ENCODE measurements at regions not wholly inside any gene's neighbourhood (a gene's known extent, or its start where the extent isn't known, plus 50 kb on each side); places are given as distances from the start of the nearest gene placed in this dataset.
"Not testable (repeated sequence)": the region's sequence is repeated elsewhere in the genome, so short reads cannot be mapped to it uniquely, and the experiment has no call there.

DNA sequence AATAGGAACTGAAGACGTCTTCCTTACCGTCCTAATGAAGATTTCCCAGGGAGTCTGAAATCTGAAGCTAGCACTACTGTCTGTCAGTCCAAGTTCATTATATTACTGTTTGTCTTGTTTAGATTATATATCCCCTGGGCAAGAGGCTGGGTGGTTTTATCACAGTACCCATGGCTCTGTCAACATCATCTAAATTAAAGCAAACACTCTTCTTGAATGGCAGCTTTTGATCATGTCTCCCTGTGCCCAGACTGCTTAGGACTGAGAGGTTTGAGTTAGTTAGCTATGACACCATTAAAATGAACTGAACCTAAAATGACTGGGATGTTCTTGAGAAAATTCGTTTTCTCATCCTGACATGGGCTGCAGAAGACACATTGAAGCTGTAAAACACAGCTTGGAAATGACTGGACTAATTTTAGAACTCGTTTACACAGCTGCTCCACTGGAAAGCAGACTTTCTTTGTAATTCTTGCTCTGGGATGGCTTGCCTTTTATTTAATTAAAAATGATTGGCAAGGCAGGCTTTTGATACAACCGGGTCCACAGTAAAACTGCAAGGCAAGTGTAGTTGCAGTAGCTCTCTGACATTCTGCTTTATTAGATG, 243.5 kb downstream of the MFSD1 start:
- DNase-seq (ENCODE audit: low read depth, low spot score), result no peak
- in situ Hi-C loops (cut with HindIII; ENCODE audit: low sequenced_read_pairs), result no loop called here
- H3K4me3 ChIP-seq (ENCODE audit: low read depth, low read length), result no peak overlapping the region
- TF ChIP-seq, protein P1, sequence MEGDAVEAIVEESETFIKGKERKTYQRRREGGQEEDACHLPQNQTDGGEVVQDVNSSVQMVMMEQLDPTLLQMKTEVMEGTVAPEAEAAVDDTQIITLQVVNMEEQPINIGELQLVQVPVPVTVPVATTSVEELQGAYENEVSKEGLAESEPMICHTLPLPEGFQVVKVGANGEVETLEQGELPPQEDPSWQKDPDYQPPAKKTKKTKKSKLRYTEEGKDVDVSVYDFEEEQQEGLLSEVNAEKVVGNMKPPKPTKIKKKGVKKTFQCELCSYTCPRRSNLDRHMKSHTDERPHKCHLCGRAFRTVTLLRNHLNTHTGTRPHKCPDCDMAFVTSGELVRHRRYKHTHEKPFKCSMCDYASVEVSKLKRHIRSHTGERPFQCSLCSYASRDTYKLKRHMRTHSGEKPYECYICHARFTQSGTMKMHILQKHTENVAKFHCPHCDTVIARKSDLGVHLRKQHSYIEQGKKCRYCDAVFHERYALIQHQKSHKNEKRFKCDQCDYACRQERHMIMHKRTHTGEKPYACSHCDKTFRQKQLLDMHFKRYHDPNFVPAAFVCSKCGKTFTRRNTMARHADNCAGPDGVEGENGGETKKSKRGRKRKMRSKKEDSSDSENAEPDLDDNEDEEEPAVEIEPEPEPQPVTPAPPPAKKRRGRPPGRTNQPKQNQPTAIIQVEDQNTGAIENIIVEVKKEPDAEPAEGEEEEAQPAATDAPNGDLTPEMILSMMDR (IDR thresholded peaks at IDR 0.05; ENCODE audit: low read depth, low read length), result no peak

DNA sequence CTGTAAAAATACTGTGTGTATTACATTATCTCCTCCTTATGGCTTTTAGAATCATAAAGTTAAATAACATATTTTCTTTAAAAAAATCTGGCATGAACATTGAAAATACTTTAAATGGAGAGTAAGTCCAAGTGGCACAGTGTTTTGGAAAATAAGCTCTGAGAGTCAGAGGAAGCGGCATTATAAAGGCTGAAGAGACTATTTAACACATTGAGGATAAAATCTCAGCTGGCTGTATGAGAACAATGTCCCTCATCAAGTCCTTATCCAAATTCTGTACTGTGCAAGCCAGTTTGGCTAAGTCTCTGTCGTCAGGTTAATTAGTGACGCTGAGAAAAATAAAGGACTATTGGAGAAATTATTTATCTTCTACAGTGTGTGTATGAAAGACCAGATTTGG, 245.5 kb downstream of the MFSD1 start:
- in situ Hi-C loops (cut with HindIII; ENCODE audit: low sequenced_read_pairs), result no loop called here
- H3K4me3 ChIP-seq (ENCODE audit: low read depth, low read length), result no peak overlapping the region
- no peak for DNase-seq (ENCODE audit: low read depth, low spot score)
- TF ChIP-seq, protein P1 (IDR thresholded peaks at IDR 0.05; ENCODE audit: low read depth, low read length), result no peak

DNA sequence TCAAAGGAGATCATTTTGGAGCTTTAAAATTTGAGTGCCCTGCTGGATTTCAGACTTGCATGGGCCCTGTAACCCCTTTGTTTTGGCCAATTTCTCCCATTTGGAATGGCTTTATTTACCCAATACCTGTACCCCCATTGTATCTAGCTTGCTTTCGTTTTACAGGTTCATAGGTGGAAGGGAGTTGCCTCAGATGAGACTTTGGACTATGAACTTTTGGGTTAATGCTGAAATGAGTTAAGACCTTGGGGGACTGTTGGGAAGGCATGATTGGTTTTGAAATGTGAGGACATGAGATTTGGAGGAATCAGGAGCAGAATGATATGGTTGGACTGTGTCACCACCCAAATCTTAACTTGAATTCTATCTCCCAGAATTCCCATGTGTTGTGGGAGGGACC, 250.6 kb downstream of the MFSD1 start:
- DNase-seq (ENCODE audit: low read depth, low spot score); in situ Hi-C loops (cut with HindIII; ENCODE audit: low sequenced_read_pairs); H3K4me3 ChIP-seq (ENCODE audit: low read depth, low read length): not testable (repeated sequence)

DNA sequence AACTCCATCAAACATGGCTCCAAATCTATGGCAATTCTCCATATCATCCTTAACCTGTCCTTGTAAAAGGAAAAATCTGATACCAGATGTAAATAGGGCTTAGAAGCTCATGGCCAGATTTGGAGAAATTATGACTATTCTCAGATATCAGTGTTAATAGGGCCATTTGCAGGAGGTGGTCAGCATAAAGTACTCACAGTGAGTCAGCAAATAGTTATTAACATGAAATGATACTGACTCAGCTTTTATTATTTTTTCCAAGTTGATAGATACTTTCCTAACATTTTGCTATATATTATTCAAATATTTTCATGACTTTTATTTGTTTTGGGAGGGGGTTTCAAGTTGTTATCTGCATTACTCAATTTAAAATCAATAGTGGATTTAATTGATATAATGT, 255.8 kb downstream of the MFSD1 start:
- TF ChIP-seq, protein P1 (IDR thresholded peaks at IDR 0.05; ENCODE audit: low read depth, low read length), result no peak
- H3K4me3 ChIP-seq (ENCODE audit: low read depth, low read length), result no peak overlapping the region
- in situ Hi-C loops (cut with HindIII; ENCODE audit: low sequenced_read_pairs), result no loop called here
- no peak for DNase-seq (ENCODE audit: low read depth, low spot score)

DNA sequence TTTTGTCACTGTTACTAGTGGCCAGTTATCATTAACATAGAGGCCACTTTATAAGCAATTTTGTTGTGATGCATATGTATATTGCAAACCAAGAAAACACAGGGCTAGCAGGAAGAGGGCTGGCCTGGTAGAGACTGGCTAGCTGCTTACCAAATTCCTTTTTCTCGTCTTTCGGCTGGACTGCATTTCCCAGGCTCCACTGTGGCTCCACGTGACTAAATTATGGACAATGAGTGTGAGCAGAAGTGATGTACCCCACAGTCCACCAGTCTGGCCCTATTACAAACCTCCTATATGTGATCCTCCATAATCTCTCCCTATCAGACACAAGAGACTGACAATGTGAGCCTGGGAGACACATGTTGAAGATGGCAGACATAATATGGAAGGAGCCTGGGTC, 257.0 kb downstream of the MFSD1 start:
- in situ Hi-C loops (cut with HindIII; ENCODE audit: low sequenced_read_pairs), result no loop called here
- DNase-seq (ENCODE audit: low read depth, low spot score), result no peak
- TF ChIP-seq, protein P1 (IDR thresholded peaks at IDR 0.05; ENCODE audit: low read depth, low read length), result no peak
- no peak overlapping the region for H3K4me3 ChIP-seq (ENCODE audit: low read depth, low read length)

DNA sequence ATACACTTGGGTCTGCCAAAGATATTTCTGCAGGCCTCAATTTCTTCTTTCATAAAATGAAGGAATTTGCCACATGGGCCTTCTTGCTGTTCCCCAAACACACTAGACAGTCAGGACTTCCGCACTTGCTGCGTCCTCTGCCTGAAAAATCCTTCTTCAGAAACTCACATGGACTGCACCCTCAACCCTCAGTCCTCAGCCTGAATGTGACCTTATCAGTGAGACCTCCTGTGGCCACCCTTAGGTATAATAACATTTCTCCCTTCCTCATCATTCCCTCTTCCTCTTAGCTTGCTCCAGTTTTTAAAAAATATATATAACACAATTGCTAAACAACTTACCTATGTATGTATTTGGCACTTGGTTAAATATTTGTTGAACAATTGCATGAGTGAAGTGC, 257.5 kb downstream of the MFSD1 start:
- in situ Hi-C loops (cut with HindIII; ENCODE audit: low sequenced_read_pairs), result no loop called here
- H3K4me3 ChIP-seq (ENCODE audit: low read depth, low read length), result no peak overlapping the region
- DNase-seq (ENCODE audit: low read depth, low spot score), result no peak
- TF ChIP-seq, protein P1 (IDR thresholded peaks at IDR 0.05; ENCODE audit: low read depth, low read length), result no peak

DNA sequence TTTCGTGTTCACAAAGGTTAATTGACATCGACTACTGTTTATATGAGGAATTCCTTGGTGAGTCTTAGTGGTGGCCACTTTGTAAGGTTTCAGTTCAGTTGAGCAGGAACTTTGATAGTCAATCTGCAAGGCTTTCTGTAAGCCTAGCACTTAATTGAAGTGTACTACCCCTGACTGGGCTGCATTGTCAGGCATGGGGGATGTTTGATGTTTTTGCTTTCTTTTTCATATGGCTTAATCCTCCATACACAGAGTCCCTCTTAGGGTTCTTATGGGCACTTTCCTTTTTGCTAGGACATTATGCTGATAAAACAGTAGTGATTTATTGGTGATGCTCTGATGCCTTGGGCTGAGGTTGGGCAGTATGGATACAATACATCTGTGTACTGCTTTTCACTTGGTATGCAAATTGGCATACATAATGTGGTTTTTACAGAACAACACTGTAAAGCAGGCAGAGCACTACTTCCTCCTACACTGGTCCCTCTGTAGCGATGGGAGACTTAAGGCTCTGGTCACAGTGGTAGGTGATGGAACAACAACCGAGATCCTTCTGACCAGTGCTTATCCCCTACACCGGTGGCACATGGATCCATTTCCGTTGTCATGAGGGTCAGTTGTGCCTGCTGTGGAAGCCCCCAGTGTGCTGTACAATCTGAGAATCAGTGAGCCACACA, 261.0 kb downstream of the MFSD1 start:
- in situ Hi-C loops (cut with HindIII; ENCODE audit: low sequenced_read_pairs), result no loop called here
- DNase-seq (ENCODE audit: low read depth, low spot score), result no peak
- H3K4me3 ChIP-seq (ENCODE audit: low read depth, low read length), result no peak overlapping the region
- TF ChIP-seq, protein P1 (IDR thresholded peaks at IDR 0.05; ENCODE audit: low read depth, low read length), result no peak
